Adipocyte (in vitro differentiated cells): ENCODE measurements at regions not wholly inside any gene's neighbourhood (a gene's known extent, or its start where the extent isn't known, plus 50 kb on each side); places are given as distances from the start of the nearest gene placed in this dataset.

Experiments
- DNase-seq: peaks from one replicate; pipeline ENCODE4 v3.0.0-alpha.2; 2015; ENCODE audit warnings: low read depth
- H3K27me3 ChIP-seq: replicated peaks from 2 replicates; pipeline ENCODE4 v1.7.0; 2013; ENCODE audit warnings: mild to moderate bottlenecking, low read length, moderate library complexity; ENCODE audit not compliant: control insufficient read depth, insufficient read depth
- H3K36me3 ChIP-seq: 2 replicates; pipeline ENCODE4 v1.7.0; 2013; ENCODE audit warnings: low read length, mild to moderate bottlenecking, moderate library complexity; ENCODE audit not compliant: control insufficient read depth, insufficient read depth, severe bottlenecking
- H3K4me1 ChIP-seq: 2 replicates; pipeline ENCODE4 v1.7.0; 2013; ENCODE audit warnings: mild to moderate bottlenecking, low read length, moderate library complexity; ENCODE audit not compliant: control insufficient read depth, insufficient read depth
- H3K4me3 ChIP-seq: 2 replicates; pipeline ENCODE4 v1.7.0; 2013; ENCODE audit warnings: mild to moderate bottlenecking, low read length, moderate library complexity
- H3K9ac ChIP-seq: 2 replicates; pipeline ENCODE4 v1.7.0; 2013; ENCODE audit warnings: mild to moderate bottlenecking, low read length, moderate library complexity
- H3K9me3 ChIP-seq: 2 replicates; pipeline ENCODE4 v1.7.0; 2013; ENCODE audit warnings: mild to moderate bottlenecking, low read length, moderate library complexity; ENCODE audit not compliant: control insufficient read depth

DNA sequence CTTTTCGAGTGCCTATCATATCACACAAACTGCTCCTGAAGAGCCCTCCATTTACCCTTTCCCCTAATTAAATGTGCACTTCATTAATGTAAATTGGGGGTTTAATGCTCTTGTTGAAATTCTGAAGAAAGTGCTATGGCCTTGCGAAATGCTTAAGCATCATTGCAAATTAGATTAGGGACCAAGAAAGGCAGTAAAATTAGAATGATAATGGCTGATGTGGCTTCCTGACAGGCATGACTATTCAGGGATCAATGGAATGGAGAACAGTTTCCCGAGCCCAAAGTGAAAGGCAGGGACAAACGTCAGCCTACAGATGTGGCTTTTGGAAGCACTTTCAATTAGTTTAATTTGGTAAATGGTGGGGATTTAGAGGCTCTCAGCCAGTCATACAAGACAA, 120.1 kb downstream of the NKX6-1 start:
- Histone ChIP-seq H3K9ac (no peak overlapping the region), H3K4me3 (no peak overlapping the region), H3K36me3 (no peaks in the 10 kb centered on the region), H3K27me3 (peaks cover under 1% of the 10 kb centered on the region), H3K9me3 (no peaks in the 10 kb centered on the region), H3K4me1 (peaks cover 8% of the 10 kb centered on the region)
- no peak for DNase-seq

DNA sequence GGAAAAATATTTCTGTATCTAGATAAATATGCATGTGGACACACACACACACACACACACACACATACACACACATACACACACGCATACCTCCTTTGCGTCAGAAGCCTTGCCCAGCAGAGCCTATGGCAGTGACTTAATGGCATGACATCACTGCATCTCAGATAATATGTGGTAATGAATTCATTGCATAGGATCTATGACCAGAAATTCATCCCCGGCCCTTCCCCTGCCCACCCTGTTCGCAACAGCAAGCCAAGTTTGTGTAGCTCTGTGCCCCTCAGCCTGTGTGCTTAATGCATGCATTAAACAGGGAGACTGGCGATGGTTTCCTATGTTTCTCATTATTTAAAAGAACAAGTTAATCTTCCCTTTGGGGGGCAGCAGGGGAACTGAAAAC, 120.7 kb downstream of the NKX6-1 start:
- no peaks in the 10 kb centered on the region for H3K27me3 ChIP-seq
- H3K9ac ChIP-seq: no peak overlapping the region
- H3K36me3 ChIP-seq: no peaks in the 10 kb centered on the region
- peaks cover 8% of the 10 kb centered on the region for H3K4me1 ChIP-seq
- H3K4me3 ChIP-seq: no peak overlapping the region
- no peak for DNase-seq
- H3K9me3 ChIP-seq: no peaks in the 10 kb centered on the region

DNA sequence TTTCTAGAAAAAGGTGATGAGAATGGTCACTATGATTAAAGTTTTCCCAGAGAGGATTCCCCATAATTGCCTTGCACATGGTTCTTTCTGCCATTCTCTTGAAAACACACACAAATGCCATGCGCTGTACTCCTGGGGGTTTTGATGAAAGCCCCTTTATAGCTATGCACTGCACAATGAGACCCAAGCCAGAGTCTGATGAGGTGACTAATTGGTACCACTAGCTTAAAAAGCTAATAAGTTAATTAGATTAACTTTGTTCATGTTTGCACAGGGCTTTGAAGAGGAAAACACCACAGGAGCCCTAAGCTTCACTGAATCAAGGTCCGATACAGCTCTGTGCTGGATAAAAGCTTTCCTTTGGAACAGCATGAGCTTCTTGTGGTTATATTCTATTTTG, 132.2 kb downstream of the NKX6-1 start:
- Histone ChIP-seq H3K9me3 (peaks cover 4% of the 10 kb centered on the region), H3K36me3 (no peaks in the 10 kb centered on the region), H3K9ac (no peak overlapping the region), H3K27me3 (no peaks in the 10 kb centered on the region), H3K4me3 (no peak overlapping the region), H3K4me1 (peaks cover 3% of the 10 kb centered on the region)
- no peak for DNase-seq

DNA sequence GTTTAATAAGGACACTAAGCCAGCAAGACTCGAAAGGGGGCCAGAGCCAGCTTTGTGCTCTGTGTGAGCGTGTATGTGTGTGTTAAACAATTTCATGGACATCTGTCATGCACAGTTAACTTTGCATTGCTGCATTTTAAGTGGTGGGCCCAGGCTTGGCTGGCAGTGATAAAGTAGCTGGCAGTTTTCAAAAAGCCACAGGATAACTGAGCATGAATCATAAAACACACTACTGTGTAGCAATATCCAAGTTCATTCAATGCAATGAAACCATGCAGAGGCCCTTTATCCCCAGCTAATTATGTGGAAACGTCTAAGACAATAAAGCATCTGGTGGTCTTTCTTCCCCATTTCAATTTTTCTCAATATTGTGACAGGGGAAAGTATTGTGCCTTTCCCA, 132.9 kb downstream of the NKX6-1 start:
- Histone ChIP-seq H3K4me1 (peaks cover 3% of the 10 kb centered on the region), H3K9ac (no peak overlapping the region), H3K9me3 (peaks cover 11% of the 10 kb centered on the region), H3K36me3 (no peaks in the 10 kb centered on the region), H3K4me3 (no peak overlapping the region), H3K27me3 (no peaks in the 10 kb centered on the region)
- no peak for DNase-seq

DNA sequence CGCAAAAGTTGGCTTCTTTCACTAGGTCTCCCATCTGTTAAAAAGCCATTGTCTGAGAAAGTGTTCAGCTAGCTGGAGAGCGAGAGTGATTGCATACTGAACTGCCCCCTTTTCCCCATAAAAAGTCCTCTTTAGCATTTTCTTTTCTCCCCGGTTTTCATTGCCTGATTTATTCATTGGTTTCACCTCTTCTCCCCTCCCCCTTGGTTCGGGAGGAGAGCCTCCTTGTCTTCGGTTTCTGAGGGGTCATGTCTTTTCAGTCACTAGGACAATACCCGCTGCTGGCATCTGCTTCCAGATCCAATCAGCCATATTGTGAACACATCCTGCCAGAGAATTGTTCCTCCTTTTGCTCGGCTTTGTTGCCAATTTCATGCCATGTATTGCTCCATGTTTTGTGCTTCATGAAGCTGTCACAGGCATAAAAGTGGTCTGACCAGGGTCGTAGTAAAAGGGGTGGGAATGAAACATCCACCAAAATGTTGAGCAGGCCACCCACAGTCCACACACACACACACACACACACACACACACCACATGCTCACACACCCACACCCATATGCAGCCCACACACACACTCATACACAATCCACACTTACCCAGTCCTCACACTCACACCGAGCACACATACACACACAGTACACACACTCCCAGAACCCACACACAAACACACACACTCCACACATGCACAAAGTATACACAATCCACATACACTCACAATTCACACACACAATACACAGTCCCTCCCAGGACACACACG, 136.0 kb downstream of the NKX6-1 start:
- Histone ChIP-seq H3K4me3 (no peak overlapping the region), H3K9ac (no peak overlapping the region), H3K9me3 (peaks cover 13% of the 10 kb centered on the region), H3K36me3 (no peaks in the 10 kb centered on the region), H3K4me1 (peaks cover 3% of the 10 kb centered on the region), H3K27me3 (no peaks in the 10 kb centered on the region)
- no peak for DNase-seq

DNA sequence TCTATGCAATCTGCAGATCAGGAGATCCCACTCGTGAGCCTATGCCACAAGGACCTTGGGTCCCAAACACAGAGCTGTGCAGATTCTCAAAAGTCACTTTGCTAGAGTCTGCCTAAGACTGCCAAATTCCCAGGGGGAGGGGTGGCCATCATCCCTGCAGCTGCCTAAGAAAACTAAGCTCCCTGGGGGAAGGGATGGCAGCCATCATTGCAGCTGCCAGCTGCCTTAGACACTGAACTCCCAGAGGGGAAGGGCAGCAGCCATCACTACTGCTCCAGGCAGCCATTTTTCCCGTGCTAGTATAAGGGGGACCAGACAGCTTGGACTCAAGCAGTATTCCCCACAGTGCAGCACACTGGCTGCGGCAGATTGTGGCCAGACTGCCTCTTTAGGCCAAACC, 156.9 kb downstream of the NKX6-1 start:
- Histone ChIP-seq H3K9me3 (peaks cover 16% of the 10 kb centered on the region), H3K9ac (no peak overlapping the region), H3K4me1 (no peaks in the 10 kb centered on the region), H3K4me3 (no peak overlapping the region), H3K36me3 (no peaks in the 10 kb centered on the region), H3K27me3 (no peaks in the 10 kb centered on the region)
- no peak for DNase-seq

DNA sequence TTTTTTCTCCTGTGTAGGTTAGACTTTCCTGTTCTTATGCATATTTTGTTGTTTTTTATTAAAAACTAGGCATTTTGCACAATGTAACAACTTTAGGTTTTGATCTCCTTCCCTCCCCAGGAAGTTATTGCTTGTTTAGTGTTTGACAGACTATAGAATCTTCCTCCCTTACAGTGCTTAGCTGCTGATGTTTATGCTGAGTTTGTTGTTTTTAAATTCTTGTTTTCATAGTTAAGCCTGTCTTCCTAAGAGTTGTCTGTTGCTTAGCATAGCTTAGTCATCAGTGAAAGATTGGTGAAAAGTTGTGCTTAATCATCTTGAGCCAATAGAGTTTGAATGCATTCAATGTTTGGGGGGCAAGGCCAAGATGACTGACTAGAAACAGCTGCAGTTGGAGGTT, 157.5 kb downstream of the NKX6-1 start:
- Histone ChIP-seq H3K4me3 (no peak overlapping the region), H3K4me1 (no peaks in the 10 kb centered on the region), H3K9ac (no peak overlapping the region), H3K27me3 (no peaks in the 10 kb centered on the region), H3K36me3 (no peaks in the 10 kb centered on the region), H3K9me3 (peaks cover 20% of the 10 kb centered on the region)
- DNase-seq: no peak

DNA sequence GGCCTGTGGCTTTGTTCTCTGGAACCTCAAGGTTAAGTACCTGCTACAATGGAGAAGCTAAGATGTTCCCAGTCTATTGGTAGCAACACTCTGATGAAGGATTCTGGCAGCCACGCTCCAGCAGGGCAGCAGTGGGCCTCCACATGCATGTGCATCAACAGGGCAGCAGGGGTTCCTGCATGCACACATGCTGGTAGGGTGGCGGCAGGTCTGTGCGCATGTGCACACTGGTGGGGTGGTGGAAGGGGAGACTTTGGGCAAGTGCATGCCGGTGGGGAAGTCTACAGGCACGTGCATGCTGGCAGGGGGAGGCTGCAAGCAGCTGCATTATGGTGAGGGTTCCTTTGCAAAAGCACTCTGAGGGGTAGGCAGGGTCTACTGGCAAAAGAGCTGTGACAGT, 160.7 kb downstream of the NKX6-1 start:
- peaks cover 11% of the 10 kb centered on the region for H3K9me3 ChIP-seq
- DNase-seq: no peak
- H3K9ac ChIP-seq: no peak overlapping the region
- no peaks in the 10 kb centered on the region for H3K36me3 ChIP-seq
- H3K4me3 ChIP-seq: no peak overlapping the region
- H3K4me1 ChIP-seq: no peaks in the 10 kb centered on the region
- no peaks in the 10 kb centered on the region for H3K27me3 ChIP-seq

DNA sequence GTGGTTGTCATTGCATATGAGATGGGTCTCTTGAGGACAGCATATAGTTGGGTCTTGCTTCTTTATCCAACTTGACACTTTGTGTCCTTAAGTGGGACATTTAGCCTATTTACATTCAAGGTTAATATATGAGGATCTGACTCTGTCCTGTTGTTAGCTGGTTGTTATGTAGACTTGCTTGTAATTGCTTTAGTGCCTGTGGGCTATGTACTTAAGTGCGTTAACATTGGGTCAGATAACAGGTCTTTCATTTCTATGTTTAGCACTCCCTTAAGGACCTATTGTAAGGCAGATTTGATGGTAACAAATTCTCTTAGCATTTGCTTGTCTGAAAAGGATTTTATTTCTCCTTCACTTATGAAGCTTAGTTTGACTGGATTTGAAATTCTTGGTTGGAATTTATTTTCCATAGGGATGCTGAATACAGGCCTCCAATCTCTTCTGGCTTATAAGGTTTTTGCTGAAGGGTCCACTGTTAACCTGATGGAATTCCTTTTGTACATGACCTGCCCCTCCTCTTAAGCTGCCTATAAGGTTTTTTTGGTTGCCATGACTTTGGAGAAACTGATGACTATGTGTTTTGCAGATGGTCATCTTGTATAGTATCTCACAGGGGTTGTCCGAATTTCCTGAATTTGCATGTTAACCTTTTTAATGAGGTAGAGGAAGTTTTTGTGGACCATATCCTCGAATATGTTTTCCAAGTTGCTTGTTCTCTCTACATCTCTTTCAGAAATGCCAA, 162.0 kb downstream of the NKX6-1 start:
- Histone ChIP-seq H3K9me3 (peaks cover 13% of the 10 kb centered on the region), H3K4me3 (no peak overlapping the region), H3K36me3 (no peaks in the 10 kb centered on the region), H3K27me3 (no peaks in the 10 kb centered on the region), H3K9ac (no peak overlapping the region), H3K4me1 (no peaks in the 10 kb centered on the region)
- no peak for DNase-seq

DNA sequence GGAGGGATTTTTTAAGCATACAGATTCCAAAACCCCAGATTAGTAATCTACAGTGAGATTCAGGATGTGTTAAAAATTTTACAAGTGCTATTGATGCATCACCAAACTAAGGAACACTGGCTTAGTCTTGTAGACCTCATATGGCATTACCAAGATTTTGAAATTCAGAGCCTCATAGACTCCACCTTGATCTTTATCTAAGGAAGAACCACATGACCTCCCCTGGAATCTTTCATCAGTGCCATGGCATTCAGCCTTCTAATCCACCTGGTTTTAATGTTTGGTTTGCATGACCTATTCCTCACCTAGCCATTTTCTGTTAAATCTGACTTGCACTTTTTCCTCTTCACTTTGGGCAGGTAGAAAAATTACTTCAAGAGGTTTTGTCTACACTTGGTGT, 171.6 kb downstream of the NKX6-1 start:
- no peak overlapping the region for H3K9ac ChIP-seq
- H3K4me1 ChIP-seq: no peaks in the 10 kb centered on the region
- H3K36me3 ChIP-seq: no peaks in the 10 kb centered on the region
- peaks cover 6% of the 10 kb centered on the region for H3K9me3 ChIP-seq
- no peak for DNase-seq
- no peak overlapping the region for H3K4me3 ChIP-seq
- no peaks in the 10 kb centered on the region for H3K27me3 ChIP-seq

DNA sequence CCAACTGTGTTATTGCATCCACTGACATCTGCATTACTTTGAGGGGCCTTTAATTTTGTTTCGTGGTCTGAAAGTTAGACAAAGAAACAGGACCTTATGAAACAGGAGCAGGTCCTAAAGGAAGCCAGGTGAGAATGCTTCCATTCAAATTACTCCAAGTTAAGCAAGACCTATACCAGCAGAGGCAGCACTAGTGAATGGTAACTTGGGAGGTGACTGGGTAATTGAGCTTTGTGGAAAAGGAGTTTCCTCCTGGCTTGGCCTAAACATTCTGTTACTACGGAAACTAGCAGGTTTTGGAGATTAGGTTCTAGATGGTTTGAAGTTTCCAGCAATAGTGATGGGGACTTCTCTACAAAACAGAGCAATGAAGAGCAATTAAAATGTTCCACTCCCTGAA, 173.5 kb downstream of the NKX6-1 start:
- no peaks in the 10 kb centered on the region for H3K4me1 ChIP-seq
- no peak overlapping the region for H3K4me3 ChIP-seq
- H3K9ac ChIP-seq: no peak overlapping the region

More for the DNA sequence above, 173.5 kb downstream of the NKX6-1 start:
- Histone ChIP-seq H3K9me3 (peaks cover 4% of the 10 kb centered on the region), H3K27me3 (no peaks in the 10 kb centered on the region), H3K36me3 (no peaks in the 10 kb centered on the region)
- no peak for DNase-seq
